ENCODE measurements at regions not wholly inside any gene's neighbourhood (a gene's known extent, or its start where the extent isn't known, plus 50 kb on each side); places are given as distances from the start of the nearest gene placed in this dataset.
A peak's percentile ranks its signal among the peaks of the same experiment; 100 is the strongest.

DNA sequence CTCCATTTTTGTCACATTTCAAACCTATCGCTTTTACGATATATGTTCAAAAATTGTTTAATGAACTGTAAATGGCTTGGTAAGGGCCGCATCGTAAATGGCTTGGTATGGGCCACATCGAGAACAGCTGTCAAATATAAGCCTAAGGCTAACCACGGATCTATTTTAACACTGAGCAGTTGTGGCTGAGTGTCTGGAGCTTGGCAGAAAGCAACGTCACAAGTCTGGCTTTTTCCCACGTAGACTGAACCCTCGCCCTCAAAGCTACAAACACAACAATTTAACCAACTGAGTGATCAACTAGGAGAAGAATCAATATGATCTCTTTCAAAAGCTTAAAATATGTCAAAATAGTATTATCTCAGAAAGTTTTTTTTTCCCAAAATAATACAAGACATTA is 71.4 kb upstream of the PRSS16 start:
- TF ChIP-seq CTCF (IDR thresholded peaks at IDR 0.05; ENCODE audit: low read depth, low read length) = no peak
- H3K4me3 ChIP-seq (ENCODE audit: low read depth, low read length) = no peak overlapping the region

GRCh38 chr6:27176523-27177484 is 70.7 kb upstream of the PRSS16 start:
- TF ChIP-seq CTCF (IDR thresholded peaks at IDR 0.05; ENCODE audit: low read depth, low read length) = no peak
- H3K4me3 ChIP-seq (ENCODE audit: low read depth, low read length) = peak overlapping the region; percentile 97

DNA sequence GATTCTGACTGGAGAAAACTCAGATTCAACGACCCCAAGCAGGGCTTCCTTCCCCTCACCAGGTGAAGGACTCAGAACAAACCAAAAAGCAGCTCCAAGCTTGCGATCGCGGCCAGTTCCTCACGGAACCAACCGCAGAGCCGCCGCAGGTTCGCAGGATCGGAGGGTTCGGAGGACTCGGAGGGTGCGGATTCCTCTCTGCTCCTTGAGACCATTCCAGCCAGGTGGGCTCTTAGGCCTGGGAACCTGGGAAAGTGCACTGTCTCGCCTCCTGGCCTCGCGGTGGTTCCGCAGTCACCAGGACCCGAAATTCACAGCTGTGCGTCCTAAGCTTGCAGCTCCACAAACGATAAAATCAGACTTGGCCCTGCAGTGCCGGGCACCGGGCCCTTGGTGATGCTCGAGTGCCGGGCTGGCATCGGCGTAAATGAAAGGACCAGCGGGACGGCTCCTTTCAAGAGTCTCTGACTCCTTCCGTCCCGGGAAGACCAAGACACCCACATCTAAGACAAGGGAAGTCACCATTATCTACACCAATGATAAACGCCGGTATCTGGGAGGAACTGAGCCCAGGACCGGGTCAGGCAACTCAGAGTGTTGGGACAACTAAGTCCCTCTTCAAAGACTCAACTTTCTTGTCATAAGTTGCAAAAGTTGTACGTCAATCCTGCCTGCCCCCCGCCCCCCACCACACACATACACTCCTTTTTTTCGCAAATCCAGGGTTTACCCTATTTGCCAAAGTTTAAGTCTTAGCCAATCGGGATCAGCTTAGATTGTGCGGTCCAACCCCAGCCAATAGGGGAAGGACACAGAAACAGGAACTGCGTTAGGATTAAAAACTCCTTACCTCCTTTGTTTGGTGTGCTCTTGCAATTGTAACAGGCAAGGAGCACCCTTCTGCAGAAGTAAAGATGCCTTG is 69.8 kb upstream of the PRSS16 start:
- peak overlapping the region; percentile 97 for H3K4me3 ChIP-seq (ENCODE audit: low read depth, low read length)
- peak; percentile 28; the same call in 1 of the 2 replicates for TF ChIP-seq CTCF (IDR thresholded peaks at IDR 0.05; ENCODE audit: low read depth, low read length)

DNA sequence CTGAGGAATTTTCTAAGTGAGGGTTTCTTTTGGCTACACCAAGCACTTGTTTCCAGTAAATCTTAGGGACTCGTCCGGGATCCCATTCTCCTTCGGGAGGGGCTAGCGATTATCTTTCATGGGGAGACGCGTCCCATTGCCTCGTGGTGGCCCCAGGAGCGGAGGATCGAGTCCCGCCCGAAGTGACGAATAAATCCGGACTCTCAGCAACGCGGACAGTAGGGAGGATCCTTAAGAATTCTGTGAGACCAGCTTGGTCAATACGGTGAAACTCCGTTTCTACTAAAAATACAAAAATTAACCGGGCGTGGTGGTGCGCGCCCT is 69.1 kb upstream of the PRSS16 start:
- no peak for TF ChIP-seq CTCF (IDR thresholded peaks at IDR 0.05; ENCODE audit: low read depth, low read length)
- H3K4me3 ChIP-seq (ENCODE audit: low read depth, low read length) = peak overlapping the region; percentile 97

- peak overlapping the region; percentile 97 for H3K4me3 ChIP-seq (ENCODE audit: low read depth, low read length)
- no peak for TF ChIP-seq CTCF (IDR thresholded peaks at IDR 0.05; ENCODE audit: low read depth, low read length)
These were observed 68.6 kb upstream of the PRSS16 start for GRCh38 chr6:27178860-27179259.

DNA sequence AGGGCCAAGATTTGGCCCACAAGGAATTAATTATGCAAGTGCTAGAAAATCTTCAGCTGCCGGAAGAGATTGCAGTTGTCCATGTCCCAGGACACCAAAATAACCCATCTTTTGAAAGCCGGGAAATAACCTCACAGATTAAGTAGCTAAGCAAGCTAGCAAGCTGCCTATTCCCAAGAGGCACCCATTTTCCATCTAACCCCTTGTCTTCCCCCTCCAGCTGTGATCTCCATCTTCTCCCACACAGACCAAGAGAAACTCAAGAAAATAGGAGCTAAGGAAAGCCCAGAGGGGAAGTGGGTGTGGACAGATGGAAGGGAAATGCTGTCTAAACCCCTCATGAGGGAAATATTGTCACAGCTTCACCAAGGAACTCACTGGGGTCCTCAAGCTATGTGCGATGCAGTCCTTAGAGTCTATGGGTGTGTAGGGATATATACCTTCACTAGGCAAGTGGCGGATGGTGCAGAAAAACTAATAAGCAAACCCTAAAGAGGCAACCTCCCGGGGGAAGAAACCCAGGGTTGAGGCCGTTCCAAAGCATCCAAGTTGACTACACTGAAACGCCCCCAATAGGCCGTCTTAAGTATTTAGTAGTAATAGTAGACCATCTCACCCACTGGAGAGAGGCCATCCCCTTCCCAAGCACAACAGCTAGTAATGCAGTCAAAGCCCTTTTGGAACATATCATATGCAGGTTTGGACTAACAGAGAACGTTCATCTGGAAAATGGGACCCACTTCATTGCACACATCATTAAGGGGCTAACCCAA is 64.3 kb upstream of the PRSS16 start:
- no peak overlapping the region for H3K4me3 ChIP-seq (ENCODE audit: low read depth, low read length)
- TF ChIP-seq CTCF (IDR thresholded peaks at IDR 0.05; ENCODE audit: low read depth, low read length) = no peak

Data from WI38 (cell line).